GM18873 (cell line): ENCODE measurements at regions not wholly inside any gene's neighbourhood (a gene's known extent, or its start where the extent isn't known, plus 50 kb on each side); places are given as distances from the start of the nearest gene placed in this dataset.
"Not testable (repeated sequence)": the region's sequence is repeated elsewhere in the genome, so short reads cannot be mapped to it uniquely, and the experiment has no call there.

Experiments
- ATAC-seq: cut with Tn5 transposase; IDR thresholded peaks from one replicate; pipeline ENCODE4 v1.9.1; 2021; ENCODE audit warnings: mild to moderate bottlenecking, moderate library complexity, moderate number of reproducible peaks; ENCODE audit not compliant: unreplicated experiment, low FRiP score

- no peak for ATAC-seq
These were observed 312.0 kb downstream of the IRS1 start for GRCh38 chr2:226487573-226487972.

DNA sequence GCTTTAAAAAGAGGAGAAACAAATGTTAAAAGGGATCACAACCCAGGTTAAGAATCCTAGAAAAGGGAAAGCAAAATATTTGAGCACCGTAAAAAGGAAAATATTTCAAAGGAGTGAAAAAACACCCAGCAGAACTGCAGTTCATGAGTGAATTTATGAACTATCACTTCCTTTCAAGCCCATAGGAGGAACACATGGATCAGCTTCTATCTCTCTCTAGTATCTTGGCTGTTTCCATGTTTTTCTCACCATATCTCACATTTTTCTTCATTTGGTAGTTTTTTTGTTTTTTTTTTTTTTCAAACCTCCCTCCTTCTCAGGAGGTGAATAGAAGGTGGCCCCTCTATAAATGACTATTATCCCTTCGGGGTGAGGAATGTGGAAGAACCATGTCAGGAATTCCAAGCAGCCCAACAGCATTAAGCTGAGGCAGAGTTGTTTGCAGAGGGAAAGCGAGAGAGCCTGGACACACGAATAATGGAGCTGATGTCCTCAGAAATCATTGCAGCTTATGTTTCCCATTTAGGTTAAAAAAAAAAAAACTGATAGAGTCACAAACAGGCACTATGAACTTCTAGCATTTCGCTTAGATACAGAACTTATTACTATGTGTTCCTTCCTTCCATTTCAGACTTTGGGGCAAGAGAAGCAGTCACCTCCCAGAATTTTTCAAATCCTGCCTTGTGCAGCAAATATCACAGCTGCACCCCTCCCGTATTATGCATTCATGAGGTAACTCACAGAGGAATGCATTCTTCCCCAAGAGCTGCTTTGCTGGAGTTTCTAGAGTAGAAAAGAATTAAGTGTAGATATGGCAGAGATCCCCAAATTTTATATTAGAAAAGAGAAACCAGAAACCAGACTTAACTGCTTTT, 315.6 kb downstream of the IRS1 start:
- ATAC-seq: no peak

- ATAC-seq: no peak
These were observed 316.5 kb downstream of the IRS1 start for GRCh38 chr2:226483143-226483542.

- ATAC-seq: no peak
These were observed 321.4 kb downstream of the IRS1 start for GRCh38 chr2:226478109-226478809.

- no peak for ATAC-seq
These were observed 322.2 kb downstream of the IRS1 start for GRCh38 chr2:226477221-226478108.

GRCh38 chr2:226475650-226476049, 324.0 kb downstream of the IRS1 start:
- no peak for ATAC-seq

DNA sequence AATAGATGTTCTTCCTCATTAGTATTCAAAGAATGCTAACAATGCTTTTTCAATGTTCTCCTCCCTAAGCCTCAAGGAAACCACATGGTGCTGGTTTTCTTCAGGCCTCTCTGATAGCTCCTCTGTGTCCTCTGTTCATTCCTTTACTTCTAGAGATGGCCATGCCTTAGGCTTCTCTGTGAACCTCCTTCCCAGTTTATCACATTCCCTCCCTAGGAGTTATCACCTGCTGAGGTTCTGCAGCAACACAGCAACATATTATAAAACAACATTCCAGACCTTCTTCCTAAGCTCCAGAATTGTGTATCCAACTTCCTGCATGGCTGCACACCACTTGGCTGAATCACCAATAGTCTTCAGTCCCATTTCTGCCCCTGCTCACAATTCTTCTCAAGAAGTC, 325.5 kb downstream of the IRS1 start:
- no peak for ATAC-seq

DNA sequence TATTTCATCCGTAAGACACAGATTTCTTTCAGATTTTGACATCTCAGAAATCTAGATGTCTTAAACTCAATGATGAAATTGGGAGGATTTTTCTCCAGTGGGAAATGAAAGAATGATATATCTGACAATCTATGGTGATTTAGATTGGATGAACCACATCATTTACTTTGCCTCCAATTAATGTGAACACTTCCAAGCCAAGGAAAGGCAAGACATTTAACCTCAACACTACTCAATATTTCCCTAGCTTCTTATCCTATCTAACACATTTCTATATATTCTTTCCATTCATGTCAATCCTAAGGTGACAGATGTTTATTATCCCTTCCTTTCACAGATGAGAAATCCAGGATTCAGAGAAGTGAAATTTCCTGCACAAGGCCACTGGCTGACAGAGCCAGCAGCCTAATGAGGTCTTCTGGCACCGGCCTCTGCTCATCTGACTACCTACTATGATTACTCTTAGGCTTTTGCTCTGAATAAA, 327.6 kb downstream of the IRS1 start:
- ATAC-seq: no peak

DNA sequence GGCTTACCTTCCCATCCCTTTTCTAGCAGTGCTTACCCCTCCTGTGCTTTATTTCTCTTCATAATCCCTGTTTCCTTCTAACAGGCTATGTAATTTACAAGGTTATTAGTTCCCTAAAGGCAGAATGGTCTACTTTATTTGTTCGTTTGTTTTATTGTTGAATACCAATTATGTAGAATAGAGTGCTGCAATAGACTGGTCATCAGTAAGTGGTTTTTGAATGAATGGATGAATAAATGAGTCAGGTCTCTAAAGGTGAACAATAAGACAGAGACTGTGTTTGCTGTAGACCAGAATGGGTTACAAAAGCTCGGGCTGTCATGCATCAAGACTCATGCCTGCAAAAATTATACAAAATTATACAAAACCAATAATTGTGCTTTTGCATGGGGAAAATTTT, 332.0 kb downstream of the IRS1 start:
- no peak for ATAC-seq

DNA sequence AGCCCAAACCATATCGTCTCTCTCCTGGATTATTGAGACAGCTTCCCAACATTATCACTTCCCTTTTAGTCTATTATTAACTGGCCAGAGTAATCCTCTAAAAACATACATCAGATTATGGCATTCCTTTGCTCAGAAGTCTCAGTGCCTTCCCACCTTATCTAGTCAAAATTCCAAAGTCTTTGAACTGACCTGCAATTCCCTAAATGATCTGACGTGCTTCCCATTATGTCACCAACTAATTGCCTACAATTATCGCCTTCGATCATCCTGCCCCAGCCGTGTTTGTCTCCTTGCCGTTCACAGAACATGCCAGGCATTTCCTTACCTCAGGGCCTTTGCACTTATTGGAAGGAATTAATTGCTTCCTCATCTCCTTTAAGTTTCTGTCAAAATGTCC, 332.4 kb downstream of the IRS1 start:
- no peak for ATAC-seq

- ATAC-seq: no peak
These were observed 333.0 kb downstream of the IRS1 start for GRCh38 chr2:226466589-226466988.

- ATAC-seq: no peak
These were observed 333.5 kb downstream of the IRS1 start for GRCh38 chr2:226466124-226466523.

DNA sequence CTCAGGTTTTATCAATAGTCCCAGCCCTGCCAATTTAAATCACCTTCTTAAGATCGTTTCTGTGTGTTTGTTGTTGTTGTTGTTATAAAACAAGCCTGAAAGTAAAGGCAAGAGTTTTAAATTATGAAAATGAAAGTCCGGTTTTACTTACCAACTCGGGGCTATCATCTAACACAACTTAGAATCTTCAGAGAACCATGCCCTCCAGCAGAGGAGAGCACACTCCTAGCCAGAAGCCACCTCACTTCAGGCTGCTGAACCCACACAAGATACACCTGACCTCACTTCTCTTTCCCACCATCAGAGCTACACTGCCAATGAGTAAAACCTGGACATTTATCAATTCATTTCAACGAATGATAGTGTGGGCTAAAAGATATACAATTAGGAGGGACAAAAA, 335.2 kb downstream of the IRS1 start:
- ATAC-seq: no peak

- ATAC-seq: no peak
These were observed 336.5 kb downstream of the IRS1 start for GRCh38 chr2:226463154-226463553.

DNA sequence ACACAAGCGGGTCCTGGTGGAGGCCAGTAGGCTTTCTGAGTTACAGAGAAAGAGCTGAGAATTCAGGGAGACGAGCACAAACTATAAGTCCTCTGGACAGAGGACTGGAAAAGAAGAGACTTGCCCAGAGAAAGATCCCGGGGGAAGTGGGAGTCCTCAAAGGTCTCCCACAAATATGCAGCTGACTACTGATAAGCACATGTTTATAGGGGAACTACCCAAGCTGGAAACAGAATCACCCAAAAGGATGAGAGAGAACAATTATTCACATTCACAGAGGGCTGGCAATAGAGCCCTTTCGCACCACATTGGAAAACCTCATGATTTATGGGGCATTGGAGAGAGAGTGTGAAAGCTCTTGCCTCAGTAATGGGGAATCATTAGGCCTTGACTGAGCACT, 337.6 kb downstream of the IRS1 start:
- ATAC-seq: no peak

DNA sequence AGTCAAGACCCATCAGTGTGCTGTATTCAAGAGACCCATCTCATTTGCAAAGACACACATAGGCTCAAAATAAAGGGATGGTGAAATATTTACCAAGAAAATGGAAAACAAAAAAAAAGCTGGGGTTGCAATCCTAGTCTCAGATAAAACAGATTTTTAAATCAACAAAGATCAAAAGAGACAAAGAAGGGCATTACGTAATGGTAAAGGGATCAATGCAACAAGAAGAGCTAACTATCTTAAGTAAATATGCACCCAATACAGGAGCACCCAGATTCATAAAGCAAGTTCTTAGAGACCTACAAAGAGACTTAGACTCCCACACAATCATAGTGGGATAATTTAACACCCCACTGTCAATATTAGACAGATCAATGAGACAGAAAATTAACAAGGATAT, 343.5 kb downstream of the IRS1 start:
- not testable (repeated sequence) for ATAC-seq

DNA sequence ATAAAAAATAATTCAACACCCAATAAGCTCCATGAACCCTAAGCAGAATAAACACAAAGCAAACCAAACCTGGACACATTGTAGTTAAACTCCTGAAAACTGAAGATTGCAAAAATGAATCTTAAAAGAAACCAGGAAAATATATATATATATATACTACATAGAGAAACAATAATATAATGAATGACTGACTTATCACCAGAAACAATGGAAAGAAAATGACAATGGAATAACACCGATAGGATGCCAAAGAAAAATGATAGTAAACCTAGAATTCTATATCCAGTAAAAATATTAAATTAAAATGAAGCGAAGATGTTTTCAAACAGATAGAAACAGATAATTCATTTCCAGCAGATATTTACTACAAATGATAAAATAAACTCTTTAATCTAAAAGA, 346.9 kb downstream of the IRS1 start:
- ATAC-seq: no peak

- ATAC-seq: no peak
These were observed 348.1 kb downstream of the IRS1 start for GRCh38 chr2:226451486-226451885.

GRCh38 chr2:226450141-226450540, 349.5 kb downstream of the IRS1 start:
- no peak for ATAC-seq

DNA sequence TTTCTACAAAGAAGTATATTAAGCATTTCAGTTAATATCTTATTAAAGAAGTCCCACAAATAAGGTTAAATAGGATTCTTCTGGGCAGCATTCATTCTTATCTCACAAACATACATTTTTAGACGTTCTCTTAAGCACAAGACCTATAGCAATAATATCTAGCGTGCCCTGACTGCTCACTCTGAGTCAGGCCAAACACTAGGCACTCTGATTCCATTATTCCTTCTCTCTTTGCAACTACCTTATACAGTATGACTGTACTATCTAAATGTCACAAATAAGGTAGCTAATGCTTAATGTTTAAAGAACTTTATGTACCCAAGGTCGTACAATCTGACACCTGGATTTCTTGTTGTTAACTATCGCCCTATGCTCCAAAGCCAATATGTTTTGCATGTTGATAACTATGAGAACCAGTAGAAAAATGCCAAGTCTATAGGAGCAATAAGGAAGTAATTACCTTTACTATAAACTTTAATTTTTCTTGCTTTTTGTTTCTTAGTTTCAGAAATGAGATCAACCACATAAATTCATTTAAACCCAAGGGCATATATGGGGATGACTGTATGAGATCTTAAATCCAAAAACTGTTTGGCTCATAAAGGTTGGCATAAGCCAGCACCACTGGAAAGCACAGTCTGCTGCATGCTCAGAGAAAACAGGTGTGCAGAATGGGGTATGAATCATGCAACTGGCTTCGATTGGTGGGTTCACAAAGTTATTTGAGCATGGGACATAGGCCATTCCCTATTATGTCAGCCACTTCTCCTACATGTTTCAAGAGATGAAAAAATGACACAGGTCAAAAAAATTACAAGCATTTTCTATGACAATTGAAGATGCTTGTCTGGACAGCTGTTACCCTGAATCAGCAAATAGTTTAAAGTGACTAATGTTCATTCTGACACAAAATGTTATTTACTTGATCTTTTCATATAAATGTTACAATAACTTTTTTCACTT, 352.0 kb downstream of the IRS1 start:
- no peak for ATAC-seq
